COLO668 (cell line): ENCODE measurements at regions not wholly inside any gene's neighbourhood (a gene's known extent, or its start where the extent isn't known, plus 50 kb on each side); places are given as distances from the start of the nearest gene placed in this dataset.

Source experiments
- DNase-seq: peaks from one replicate; lab custom pipeline; 2025; ENCODE audit not compliant: unreplicated experiment; lab: John Stamatoyannopoulos, UW

DNA sequence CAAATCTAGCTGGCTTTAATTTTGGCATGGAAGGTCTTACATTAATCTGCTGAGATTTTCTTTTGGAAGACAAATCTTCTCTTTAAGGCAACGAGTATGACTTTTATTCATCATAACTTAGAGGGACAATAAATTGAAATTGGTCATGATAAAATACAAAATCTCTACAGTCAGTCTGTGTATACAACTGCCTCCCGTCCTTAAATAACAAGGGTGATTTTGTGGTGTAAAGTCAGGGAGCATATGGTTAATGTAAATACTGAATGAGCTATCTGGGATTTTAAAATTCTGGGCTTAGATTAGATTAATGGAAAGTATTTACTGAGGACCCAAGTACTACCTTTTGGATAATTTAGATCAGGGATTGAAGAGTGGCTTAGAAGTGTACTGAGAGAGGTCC lies 328.4 kb upstream of the HAND2 start:
- no peak for DNase-seq

GRCh38 chr4:173857828-173858227 lies 327.8 kb upstream of the HAND2 start:
- no peak for DNase-seq

DNA sequence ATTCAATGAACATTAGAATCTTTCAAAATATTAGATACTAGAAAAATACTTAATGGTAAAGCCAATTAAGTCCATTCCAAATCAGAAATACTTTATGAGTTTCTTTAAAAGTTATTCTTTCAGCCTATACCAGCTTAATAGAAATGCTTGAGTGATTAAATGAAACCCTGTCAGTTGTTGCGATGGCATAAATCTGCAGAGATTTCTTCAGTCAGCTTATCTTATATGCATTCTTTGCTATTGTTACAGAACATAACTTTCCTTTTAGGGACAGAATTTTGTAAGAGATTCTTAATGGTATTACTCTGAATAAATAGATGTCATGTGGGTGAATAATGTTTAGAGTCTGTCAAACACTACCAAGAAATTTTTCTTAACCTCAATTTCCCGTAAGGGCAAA lies 325.0 kb upstream of the HAND2 start:
- no peak for DNase-seq

DNA sequence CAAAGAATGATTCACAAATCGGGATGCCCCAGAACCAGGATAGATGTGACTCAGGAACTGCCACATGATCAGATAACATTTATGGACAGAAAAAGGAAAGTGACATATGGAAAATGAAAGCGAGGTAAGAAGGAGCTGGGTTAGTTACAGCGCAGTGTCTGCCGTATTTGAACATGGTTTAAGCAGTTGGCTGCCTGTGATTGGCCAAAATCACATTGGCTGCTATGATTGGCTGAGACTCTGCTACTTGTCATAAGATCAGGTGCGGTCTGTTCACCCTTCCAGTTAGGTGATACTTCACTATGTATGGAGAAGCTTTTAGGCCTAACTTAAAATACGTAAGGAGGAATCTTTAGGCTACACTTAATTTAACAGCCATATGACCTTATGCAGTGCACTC lies 322.7 kb upstream of the HAND2 start:
- DNase-seq, result no peak

DNA sequence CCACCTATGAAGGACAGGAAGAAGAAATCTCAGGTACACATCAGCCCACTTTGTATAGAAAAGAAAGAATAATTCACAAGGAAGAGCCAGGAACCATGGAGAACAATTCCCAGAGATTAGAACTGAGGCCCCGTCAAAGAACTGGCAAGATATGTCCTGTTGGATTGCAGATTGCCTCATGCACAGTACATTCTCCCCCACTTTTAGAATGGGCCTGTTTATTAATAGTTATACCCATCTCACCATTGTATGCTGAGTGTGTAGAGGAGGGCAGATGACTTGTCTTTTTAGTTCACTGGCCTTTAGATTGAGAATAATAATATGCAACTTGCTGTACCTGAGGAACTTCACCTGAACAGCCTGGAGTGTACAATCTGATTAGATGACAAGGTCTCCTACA lies 315.6 kb upstream of the HAND2 start:
- no peak for DNase-seq

GRCh38 chr4:173839865-173840264 lies 309.8 kb upstream of the HAND2 start:
- no peak for DNase-seq

DNA sequence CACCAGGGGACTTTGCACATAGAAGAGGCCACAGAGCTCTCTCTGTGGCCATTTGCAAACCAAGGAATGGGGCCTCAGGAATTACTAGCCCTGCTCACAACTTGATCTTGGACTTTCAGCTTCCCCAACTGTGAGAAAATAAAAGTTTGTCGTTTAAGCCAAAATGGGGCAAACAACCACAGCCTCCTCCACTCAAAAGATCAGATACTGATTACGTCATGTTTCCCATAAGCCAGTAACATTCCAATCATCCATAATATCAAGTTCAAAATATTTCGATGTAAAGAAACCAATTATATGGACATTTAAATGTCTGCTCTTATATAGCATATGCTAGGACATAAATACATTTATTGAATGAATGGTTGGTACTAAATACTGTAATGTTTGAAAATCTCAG lies 307.5 kb upstream of the HAND2 start:
- no peak for DNase-seq

GRCh38 chr4:173835903-173836302 lies 305.9 kb upstream of the HAND2 start:
- no peak for DNase-seq

- no peak for DNase-seq
Observed at GRCh38 chr4:173834151-173834550, 304.1 kb upstream of the HAND2 start.

- DNase-seq, result no peak
Observed at GRCh38 chr4:173829565-173829964, 299.5 kb upstream of the HAND2 start.

- no peak for DNase-seq
Observed at GRCh38 chr4:173827707-173828106, 297.7 kb upstream of the HAND2 start.

DNA sequence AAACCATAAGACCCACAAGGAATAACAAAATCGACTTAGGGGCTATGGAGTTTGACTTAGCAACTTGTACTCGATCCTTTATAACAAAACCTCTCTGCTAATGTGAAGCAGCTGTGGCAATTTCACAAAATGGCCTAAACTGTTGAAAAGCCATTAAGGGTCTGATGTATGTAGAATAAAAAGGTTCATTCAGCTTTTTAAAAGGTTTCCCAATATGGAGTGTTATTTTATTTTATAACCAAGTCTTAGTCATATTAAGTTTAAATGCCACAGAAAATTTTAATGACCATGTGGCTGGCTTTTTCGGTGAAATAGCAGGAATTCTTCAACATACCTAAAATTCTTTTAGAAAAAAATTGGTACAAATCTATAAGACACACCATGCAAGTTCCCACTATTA lies 291.8 kb upstream of the HAND2 start:
- no peak for DNase-seq

GRCh38 chr4:173821036-173821435 lies 291.0 kb upstream of the HAND2 start:
- DNase-seq, result no peak

DNA sequence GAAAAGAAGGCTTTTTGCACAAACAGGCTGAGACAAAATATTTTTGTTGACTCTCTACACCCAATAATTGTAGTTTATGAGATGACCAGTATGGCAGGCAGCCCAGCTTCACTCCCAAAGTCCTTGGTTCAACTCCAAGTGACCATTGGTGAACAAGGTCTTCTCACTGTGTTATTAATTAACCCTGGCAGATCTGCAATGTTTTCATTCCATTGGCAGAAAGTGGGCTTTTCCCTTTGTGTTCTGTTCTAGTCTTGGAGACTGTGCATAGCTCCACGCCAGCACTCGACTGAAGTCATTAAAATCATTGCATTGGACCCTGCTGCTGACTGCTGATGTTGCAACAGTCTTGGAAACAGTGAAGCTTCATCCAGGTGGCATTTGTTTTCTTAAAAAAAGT lies 277.3 kb upstream of the HAND2 start:
- no peak for DNase-seq

DNA sequence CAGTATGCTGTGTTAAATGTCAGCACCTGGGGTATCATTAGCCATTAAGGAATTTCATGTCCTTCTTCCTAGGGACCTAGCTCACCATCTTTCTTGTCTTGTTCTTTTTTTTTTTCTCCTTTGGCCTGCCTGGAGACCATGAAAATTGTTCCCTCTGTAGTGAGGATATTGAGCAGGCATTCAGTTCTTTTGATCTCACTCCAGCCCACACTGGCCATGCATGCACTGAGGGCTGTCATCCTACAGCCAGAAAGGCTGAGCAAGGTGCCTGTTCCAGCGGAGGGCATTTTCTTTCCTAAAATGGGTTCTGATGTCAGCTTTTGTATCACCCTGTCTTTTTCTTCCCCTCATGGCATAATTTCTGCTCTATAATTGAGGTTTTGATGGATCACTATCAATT lies 275.9 kb upstream of the HAND2 start:
- no peak for DNase-seq

- no peak for DNase-seq
Observed at GRCh38 chr4:173802662-173803022, 272.6 kb upstream of the HAND2 start.

DNA sequence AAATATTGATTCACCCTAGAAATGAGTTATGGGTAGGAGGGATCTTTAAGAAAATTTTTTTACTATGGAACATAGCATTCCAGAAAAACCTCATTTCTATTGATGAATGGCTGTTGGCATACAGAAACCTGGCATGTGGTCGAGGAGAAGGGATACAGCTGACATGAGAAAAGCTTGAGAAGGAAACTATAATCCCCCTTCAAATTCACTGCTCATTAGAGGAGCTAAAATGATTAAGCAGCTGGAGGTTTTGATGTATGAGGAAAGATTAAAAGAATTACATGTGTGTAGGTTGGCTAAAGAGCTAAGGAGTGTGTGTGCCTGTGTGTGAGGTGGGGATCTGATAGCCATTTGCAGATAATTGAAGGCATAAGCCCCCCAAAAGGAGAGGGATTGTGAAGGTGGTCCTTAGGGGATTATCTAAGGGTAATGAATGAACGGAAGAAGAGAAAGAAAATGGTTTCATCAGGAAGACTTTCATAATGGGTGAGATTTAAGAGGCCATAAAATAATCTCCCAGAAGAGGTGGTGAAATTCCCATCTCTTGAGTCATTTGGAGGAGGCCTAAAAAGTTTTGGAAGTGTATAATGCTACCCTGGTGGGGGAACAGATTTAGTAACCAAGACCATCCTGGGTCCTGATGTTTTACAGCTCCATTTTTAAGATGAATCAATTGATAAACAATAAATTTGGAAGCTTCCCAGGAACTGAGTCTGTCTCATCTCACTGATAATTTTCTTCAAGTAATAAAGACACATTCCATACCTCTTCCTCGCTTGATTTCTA lies 272.0 kb upstream of the HAND2 start:
- no peak for DNase-seq

DNA sequence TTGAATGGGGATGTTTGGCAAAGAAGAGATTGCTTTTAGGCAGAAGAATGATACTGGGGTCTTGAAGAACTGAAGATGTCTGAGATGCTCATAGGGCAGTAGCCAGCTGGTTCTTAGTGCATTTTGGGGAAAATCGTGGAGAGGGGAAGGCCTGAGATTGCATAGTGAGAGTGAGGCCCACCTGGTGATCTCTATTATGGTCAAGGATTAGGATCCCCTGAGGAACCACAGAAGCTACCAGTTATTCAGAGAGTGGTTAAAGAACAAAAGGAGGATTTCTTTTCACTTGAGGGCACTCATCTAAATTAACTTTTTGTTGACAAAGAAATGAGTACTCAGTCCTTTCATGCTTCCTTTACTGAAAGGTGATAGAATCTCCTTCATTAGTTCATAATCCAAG lies 271.3 kb upstream of the HAND2 start:
- no peak for DNase-seq

GRCh38 chr4:173797296-173797695 lies 267.3 kb upstream of the HAND2 start:
- no peak for DNase-seq

GRCh38 chr4:173794662-173795061 lies 264.6 kb upstream of the HAND2 start:
- DNase-seq, result no peak

DNA sequence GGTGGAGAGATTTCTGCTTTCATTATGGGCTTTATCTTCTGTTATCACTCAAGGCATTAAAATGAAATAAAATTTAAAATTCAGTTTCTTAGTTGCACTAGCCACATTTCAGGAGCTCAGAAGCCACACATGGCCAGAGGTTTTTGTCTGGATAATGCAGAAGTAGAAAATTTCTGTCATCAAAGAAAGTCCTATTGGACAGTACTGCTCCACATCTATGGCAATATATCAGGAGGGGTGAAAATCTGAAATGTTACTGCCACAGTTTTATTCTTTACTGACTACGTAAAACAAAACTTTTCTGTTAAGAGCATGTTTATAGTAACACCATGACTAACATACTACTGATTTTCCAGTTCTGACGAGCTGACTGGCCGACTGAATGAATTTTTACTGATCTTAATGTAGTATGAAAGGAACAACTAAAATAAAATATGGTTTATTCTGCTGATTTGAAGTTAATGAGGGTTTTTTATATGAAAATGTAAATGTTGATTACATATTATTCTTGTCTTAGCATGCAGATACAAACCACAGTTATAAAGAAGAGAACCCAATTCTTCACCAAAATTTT lies 264.0 kb upstream of the HAND2 start:
- DNase-seq, result no peak

GRCh38 chr4:173782660-173783059 lies 252.6 kb upstream of the HAND2 start:
- DNase-seq, result no peak

GRCh38 chr4:173777921-173778320 lies 247.9 kb upstream of the HAND2 start:
- no peak for DNase-seq
